Hepatic stellate cell (primary cell): ENCODE measurements at regions not wholly inside any gene's neighbourhood (a gene's known extent, or its start where the extent isn't known, plus 50 kb on each side); places are given as distances from the start of the nearest gene placed in this dataset.

ENCODE experiments used
- DNase-seq: peaks from one replicate; pipeline ENCODE4 v3.0.0; 2011; ENCODE audit warnings: low spot score

GRCh38 chr2:55973673-55974072 lies 50.1 kb upstream of the EFEMP1 start:
- DNase-seq: no peak

- DNase-seq: no peak
Measured at GRCh38 chr2:55976681-55977080, 53.1 kb upstream of the EFEMP1 start.

- DNase-seq: no peak
Measured at GRCh38 chr2:55985406-55985805, 61.8 kb upstream of the EFEMP1 start.

- DNase-seq: no peak
Measured at GRCh38 chr2:55986001-55986400, 62.4 kb upstream of the EFEMP1 start.

GRCh38 chr2:55986700-55987440 lies 63.3 kb upstream of the EFEMP1 start:
- no peak for DNase-seq

GRCh38 chr2:55989405-55989804 lies 65.8 kb upstream of the EFEMP1 start:
- DNase-seq: no peak

GRCh38 chr2:55992455-55992854 lies 68.9 kb upstream of the EFEMP1 start:
- peak; percentile 65 for DNase-seq

GRCh38 chr2:55993685-55994084 lies 70.1 kb upstream of the EFEMP1 start:
- DNase-seq: no peak

- no peak for DNase-seq
Measured at GRCh38 chr2:55995211-55995610, 71.6 kb upstream of the EFEMP1 start.

GRCh38 chr2:55995902-55996301 lies 72.3 kb upstream of the EFEMP1 start:
- no peak for DNase-seq

- no peak for DNase-seq
Measured at GRCh38 chr2:55999231-55999630, 75.6 kb upstream of the EFEMP1 start.

- no peak for DNase-seq
Measured at GRCh38 chr2:55999790-56000189, 76.2 kb upstream of the EFEMP1 start.

GRCh38 chr2:56001947-56002346 lies 78.4 kb upstream of the EFEMP1 start:
- no peak for DNase-seq

GRCh38 chr2:56008661-56009431 lies 85.3 kb upstream of the EFEMP1 start:
- DNase-seq: peak; percentile 60

- DNase-seq: no peak
Measured at GRCh38 chr2:56009758-56010458, 86.3 kb upstream of the EFEMP1 start.

GRCh38 chr2:56011624-56012023 lies 88.0 kb upstream of the EFEMP1 start:
- DNase-seq: no peak

GRCh38 chr2:56012221-56012765 lies 88.7 kb upstream of the EFEMP1 start:
- no peak for DNase-seq

- no peak for DNase-seq
Measured at GRCh38 chr2:56013475-56013874, 89.9 kb upstream of the EFEMP1 start.

GRCh38 chr2:56014046-56014730 lies 90.6 kb upstream of the EFEMP1 start:
- DNase-seq: no peak

- no peak for DNase-seq
Measured at GRCh38 chr2:56015711-56016115, 92.1 kb upstream of the EFEMP1 start.

- no peak for DNase-seq
Measured at GRCh38 chr2:56017784-56018183, 94.2 kb upstream of the EFEMP1 start.

- no peak for DNase-seq
Measured at GRCh38 chr2:56018267-56018666, 94.7 kb upstream of the EFEMP1 start.
